NT2/D1 (cell line): ENCODE measurements at regions not wholly inside any gene's neighbourhood (a gene's known extent, or its start where the extent isn't known, plus 50 kb on each side); places are given as distances from the start of the nearest gene placed in this dataset.

Experiments used
- DNase-seq: peaks from one replicate; pipeline ENCODE4 v3.0.0-alpha.2; 2011; ENCODE audit warnings: low read depth, low spot score
- H3K27me3 ChIP-seq: 2 replicates; pipeline ENCODE4 v1.6.0; 2011; ENCODE audit warnings: mild to moderate bottlenecking; ENCODE audit not compliant: insufficient read length, insufficient read depth
- H3K36me3 ChIP-seq: 2 replicates; pipeline ENCODE4 v1.6.1; 2011; ENCODE audit warnings: mild to moderate bottlenecking, low read length, mixed read lengths; ENCODE audit not compliant: insufficient read depth, insufficient read length
- H3K4me1 ChIP-seq: 2 replicates; pipeline ENCODE4 v1.5.1; 2011; ENCODE audit not compliant: insufficient read depth, insufficient read length
- H3K4me3 ChIP-seq: 2 replicates; pipeline ENCODE4 v1.5.1; 2011; ENCODE audit warnings: low read depth; ENCODE audit not compliant: insufficient read length
- H3K9ac ChIP-seq: 2 replicates; pipeline ENCODE4 v1.6.0; 2011; ENCODE audit warnings: low read depth; ENCODE audit not compliant: insufficient read length
- H3K9me3 ChIP-seq: 2 replicates; pipeline ENCODE4 v1.5.1; 2011; ENCODE audit warnings: mild to moderate bottlenecking, low read length; ENCODE audit not compliant: insufficient read depth
- SUZ12 ChIP-seq: IDR thresholded peaks from 2 replicates; pipeline ENCODE4 v1.6.1; 2011; ENCODE audit not compliant: insufficient read length, insufficient read depth; ENCODE audit errors: extremely low read depth
- YY1 ChIP-seq: IDR thresholded peaks from 2 replicates; pipeline ENCODE4 v1.6.1; 2011; ENCODE audit not compliant: insufficient read length, insufficient read depth
- ZNF274 ChIP-seq: IDR thresholded peaks from 2 replicates; pipeline ENCODE4 v1.6.1; 2011; ENCODE audit warnings: mild to moderate bottlenecking, low read depth, low read length

- H3K4me1 ChIP-seq, result no peaks in the 10 kb centered on the region
- no peak for DNase-seq
- no peak overlapping the region for H3K4me3 ChIP-seq
- no peaks in the 10 kb centered on the region for H3K27me3 ChIP-seq
- no peaks in the 10 kb centered on the region for H3K9me3 ChIP-seq
- TF ChIP-seq SUZ12 (no peak), ZNF274 (no peak), YY1 (no peak)
- no peak overlapping the region for H3K9ac ChIP-seq
- no peaks in the 10 kb centered on the region for H3K36me3 ChIP-seq
These were observed 80.6 kb upstream of the DAB2 start for GRCh38 chr5:39505363-39505762.

GRCh38 chr5:39503155-39503554, 78.4 kb upstream of the DAB2 start:
- no peak for TF ChIP-seq YY1
- TF ChIP-seq ZNF274, result no peak
- TF ChIP-seq SUZ12, result no peak
- no peaks in the 10 kb centered on the region for H3K27me3 ChIP-seq
- no peaks in the 10 kb centered on the region for H3K36me3 ChIP-seq
- H3K9me3 ChIP-seq, result no peaks in the 10 kb centered on the region
- no peaks in the 10 kb centered on the region for H3K4me1 ChIP-seq
- H3K4me3 ChIP-seq, result no peak overlapping the region
- DNase-seq, result no peak
- H3K9ac ChIP-seq, result no peak overlapping the region

- Histone ChIP-seq H3K36me3 (no peaks in the 10 kb centered on the region), H3K9me3 (no peaks in the 10 kb centered on the region), H3K4me3 (no peak overlapping the region), H3K27me3 (no peaks in the 10 kb centered on the region), H3K4me1 (no peaks in the 10 kb centered on the region), H3K9ac (no peak overlapping the region)
- TF ChIP-seq YY1, result no peak
- no peak for TF ChIP-seq SUZ12
- no peak for TF ChIP-seq ZNF274
- no peak for DNase-seq
These were observed 77.9 kb upstream of the DAB2 start for GRCh38 chr5:39502704-39503103.

GRCh38 chr5:39501397-39501796, 76.6 kb upstream of the DAB2 start:
- no peaks in the 10 kb centered on the region for H3K27me3 ChIP-seq
- no peaks in the 10 kb centered on the region for H3K36me3 ChIP-seq
- TF ChIP-seq ZNF274 (no peak), SUZ12 (no peak), YY1 (no peak)
- H3K4me3 ChIP-seq, result no peak overlapping the region
- no peaks in the 10 kb centered on the region for H3K4me1 ChIP-seq
- DNase-seq, result no peak
- H3K9ac ChIP-seq, result no peak overlapping the region
- H3K9me3 ChIP-seq, result no peaks in the 10 kb centered on the region

- Histone ChIP-seq H3K27me3 (no peaks in the 10 kb centered on the region), H3K4me3 (no peak overlapping the region), H3K9ac (no peak overlapping the region), H3K4me1 (no peaks in the 10 kb centered on the region), H3K9me3 (no peaks in the 10 kb centered on the region), H3K36me3 (no peaks in the 10 kb centered on the region)
- no peak for DNase-seq
- TF ChIP-seq SUZ12 (no peak), ZNF274 (no peak), YY1 (no peak)
These were observed 75.9 kb upstream of the DAB2 start for GRCh38 chr5:39500551-39501175.

GRCh38 chr5:39498278-39498952, 73.6 kb upstream of the DAB2 start:
- no peaks in the 10 kb centered on the region for H3K4me1 ChIP-seq
- H3K9ac ChIP-seq, result no peak overlapping the region
- no peaks in the 10 kb centered on the region for H3K36me3 ChIP-seq
- no peaks in the 10 kb centered on the region for H3K9me3 ChIP-seq
- TF ChIP-seq ZNF274 (no peak), YY1 (no peak), SUZ12 (no peak)
- no peak for DNase-seq
- no peaks in the 10 kb centered on the region for H3K27me3 ChIP-seq
- H3K4me3 ChIP-seq, result no peak overlapping the region

- DNase-seq, result no peak
- Histone ChIP-seq H3K36me3 (no peaks in the 10 kb centered on the region), H3K9me3 (no peaks in the 10 kb centered on the region), H3K4me1 (no peaks in the 10 kb centered on the region), H3K4me3 (no peak overlapping the region), H3K9ac (no peak overlapping the region), H3K27me3 (no peaks in the 10 kb centered on the region)
- TF ChIP-seq YY1, result no peak
- no peak for TF ChIP-seq ZNF274
- no peak for TF ChIP-seq SUZ12
These were observed 72.5 kb upstream of the DAB2 start for GRCh38 chr5:39497322-39497721.
